ENCODE measurements at regions not wholly inside any gene's neighbourhood (a gene's known extent, or its start where the extent isn't known, plus 50 kb on each side); places are given as distances from the start of the nearest gene placed in this dataset.
"Not testable (repeated sequence)": the region's sequence is repeated elsewhere in the genome, so short reads cannot be mapped to it uniquely, and the experiment has no call there.

DNA sequence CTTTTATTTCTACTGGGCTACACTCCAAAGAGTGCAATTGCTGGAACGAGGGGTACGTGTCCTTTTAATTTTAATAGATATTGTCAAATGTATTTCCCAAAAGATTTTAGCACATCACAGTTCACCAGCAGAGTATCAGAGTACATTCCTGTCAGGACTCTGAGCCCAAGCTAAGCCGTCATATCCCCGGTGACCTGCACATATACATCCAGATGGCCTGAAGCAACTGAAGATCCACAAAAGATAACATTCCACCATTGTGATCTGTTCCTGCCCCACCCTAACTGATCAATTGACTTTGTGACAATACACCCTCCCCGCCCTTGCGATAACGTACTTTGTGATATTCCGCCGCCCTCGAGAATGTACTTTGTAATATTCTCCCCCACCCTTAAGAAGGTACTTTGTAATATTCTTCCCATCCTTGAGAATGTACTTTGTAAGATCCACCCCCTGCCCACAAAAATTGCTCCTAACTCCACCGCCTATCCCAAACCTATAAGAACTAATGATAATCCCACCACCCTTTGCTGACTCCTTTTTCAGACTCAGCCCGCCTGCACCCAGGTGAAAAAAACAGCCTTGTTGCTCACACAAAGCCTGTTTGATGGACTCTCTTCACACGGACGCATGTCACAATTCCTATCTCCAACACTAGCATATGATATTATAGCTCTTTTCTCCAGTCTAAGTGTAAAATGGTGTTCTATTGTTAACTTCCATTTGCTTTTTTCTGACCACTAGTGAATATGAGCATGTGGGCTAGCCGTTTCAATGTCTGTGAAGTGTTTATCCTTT is 93.6 kb downstream of the CCDC71L start:
- TF ChIP-seq, protein P1, sequence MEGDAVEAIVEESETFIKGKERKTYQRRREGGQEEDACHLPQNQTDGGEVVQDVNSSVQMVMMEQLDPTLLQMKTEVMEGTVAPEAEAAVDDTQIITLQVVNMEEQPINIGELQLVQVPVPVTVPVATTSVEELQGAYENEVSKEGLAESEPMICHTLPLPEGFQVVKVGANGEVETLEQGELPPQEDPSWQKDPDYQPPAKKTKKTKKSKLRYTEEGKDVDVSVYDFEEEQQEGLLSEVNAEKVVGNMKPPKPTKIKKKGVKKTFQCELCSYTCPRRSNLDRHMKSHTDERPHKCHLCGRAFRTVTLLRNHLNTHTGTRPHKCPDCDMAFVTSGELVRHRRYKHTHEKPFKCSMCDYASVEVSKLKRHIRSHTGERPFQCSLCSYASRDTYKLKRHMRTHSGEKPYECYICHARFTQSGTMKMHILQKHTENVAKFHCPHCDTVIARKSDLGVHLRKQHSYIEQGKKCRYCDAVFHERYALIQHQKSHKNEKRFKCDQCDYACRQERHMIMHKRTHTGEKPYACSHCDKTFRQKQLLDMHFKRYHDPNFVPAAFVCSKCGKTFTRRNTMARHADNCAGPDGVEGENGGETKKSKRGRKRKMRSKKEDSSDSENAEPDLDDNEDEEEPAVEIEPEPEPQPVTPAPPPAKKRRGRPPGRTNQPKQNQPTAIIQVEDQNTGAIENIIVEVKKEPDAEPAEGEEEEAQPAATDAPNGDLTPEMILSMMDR (IDR thresholded peaks at IDR 0.05): not testable (repeated sequence)
- not testable (repeated sequence) for TF ChIP-seq POLR2A (IDR thresholded peaks at IDR 0.05)

All from Peyer's patch (tissue), 4 donors.